HFFc6 (cell line): ENCODE measurements at regions not wholly inside any gene's neighbourhood (a gene's known extent, or its start where the extent isn't known, plus 50 kb on each side); places are given as distances from the start of the nearest gene placed in this dataset.

Experiments used
- DNase-seq: peaks from one replicate; pipeline ENCODE4 v3.0.0-alpha.2; 2018
- H3K27ac Mint-ChIP-seq: 2 replicates; pipeline ENCODE4 v1.8.0; 2020; ENCODE audit warnings: mild to moderate bottlenecking, mixed read lengths
- H3K27me3 Mint-ChIP-seq: 2 replicates; pipeline ENCODE4 v1.8.0; 2021; ENCODE audit warnings: mild to moderate bottlenecking, moderate library complexity, mixed read lengths; ENCODE audit not compliant: insufficient read depth
- H3K36me3 Mint-ChIP-seq: 2 replicates; pipeline ENCODE4 v1.8.0; 2021; ENCODE audit warnings: low read depth, mixed read lengths
- H3K4me1 Mint-ChIP-seq: 2 replicates; pipeline ENCODE4 v1.8.0; 2020; ENCODE audit warnings: low read depth, mixed read lengths
- H3K4me3 Mint-ChIP-seq: 2 replicates; pipeline ENCODE4 v1.8.0; 2020; ENCODE audit warnings: mild to moderate bottlenecking, moderate library complexity, mixed read lengths
- H3K9me3 Mint-ChIP-seq: 2 replicates; pipeline ENCODE4 v1.8.0; 2020; ENCODE audit warnings: mild to moderate bottlenecking, mixed read lengths
- TF ChIP-seq, protein P1 (sequence below): fragments of 200-600 bp; sonication (generic); IDR thresholded peaks from 2 replicates; pipeline ENCODE4 v1.5.0; 2021; ENCODE audit warnings: antibody characterized with exemption, mild to moderate bottlenecking

DNA sequence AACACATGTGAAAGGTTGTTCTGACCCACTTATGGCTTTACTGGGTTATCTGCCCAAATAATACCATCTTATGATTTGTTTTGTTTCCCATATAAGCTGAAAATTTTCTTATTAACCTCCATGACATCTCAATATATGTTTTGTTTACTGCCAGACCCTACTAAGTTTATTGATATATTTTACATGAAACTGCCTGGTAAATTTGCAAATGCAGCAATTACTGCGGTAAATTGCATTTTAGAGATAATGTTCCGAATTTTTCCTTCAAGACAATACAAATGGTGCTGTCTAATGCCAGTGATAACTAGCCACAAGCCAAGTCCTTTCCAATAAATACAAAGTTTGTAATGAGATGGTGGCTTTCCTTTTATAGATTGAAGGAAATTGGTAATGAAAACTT lies 275.9 kb downstream of the SAMD5 start:
- Mint-ChIP-seq H3K4me3 (no peak overlapping the region), H3K27ac (no peak overlapping the region), H3K27me3 (no peaks in the 10 kb centered on the region; the same call in 1 of the 2 replicates), H3K36me3 (no peaks in the 10 kb centered on the region), H3K9me3 (peaks cover 7% of the 10 kb centered on the region; the same call in 1 of the 2 replicates), H3K4me1 (no peaks in the 10 kb centered on the region)
- TF ChIP-seq, protein P1, sequence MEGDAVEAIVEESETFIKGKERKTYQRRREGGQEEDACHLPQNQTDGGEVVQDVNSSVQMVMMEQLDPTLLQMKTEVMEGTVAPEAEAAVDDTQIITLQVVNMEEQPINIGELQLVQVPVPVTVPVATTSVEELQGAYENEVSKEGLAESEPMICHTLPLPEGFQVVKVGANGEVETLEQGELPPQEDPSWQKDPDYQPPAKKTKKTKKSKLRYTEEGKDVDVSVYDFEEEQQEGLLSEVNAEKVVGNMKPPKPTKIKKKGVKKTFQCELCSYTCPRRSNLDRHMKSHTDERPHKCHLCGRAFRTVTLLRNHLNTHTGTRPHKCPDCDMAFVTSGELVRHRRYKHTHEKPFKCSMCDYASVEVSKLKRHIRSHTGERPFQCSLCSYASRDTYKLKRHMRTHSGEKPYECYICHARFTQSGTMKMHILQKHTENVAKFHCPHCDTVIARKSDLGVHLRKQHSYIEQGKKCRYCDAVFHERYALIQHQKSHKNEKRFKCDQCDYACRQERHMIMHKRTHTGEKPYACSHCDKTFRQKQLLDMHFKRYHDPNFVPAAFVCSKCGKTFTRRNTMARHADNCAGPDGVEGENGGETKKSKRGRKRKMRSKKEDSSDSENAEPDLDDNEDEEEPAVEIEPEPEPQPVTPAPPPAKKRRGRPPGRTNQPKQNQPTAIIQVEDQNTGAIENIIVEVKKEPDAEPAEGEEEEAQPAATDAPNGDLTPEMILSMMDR = no peak
- no peak for DNase-seq

DNA sequence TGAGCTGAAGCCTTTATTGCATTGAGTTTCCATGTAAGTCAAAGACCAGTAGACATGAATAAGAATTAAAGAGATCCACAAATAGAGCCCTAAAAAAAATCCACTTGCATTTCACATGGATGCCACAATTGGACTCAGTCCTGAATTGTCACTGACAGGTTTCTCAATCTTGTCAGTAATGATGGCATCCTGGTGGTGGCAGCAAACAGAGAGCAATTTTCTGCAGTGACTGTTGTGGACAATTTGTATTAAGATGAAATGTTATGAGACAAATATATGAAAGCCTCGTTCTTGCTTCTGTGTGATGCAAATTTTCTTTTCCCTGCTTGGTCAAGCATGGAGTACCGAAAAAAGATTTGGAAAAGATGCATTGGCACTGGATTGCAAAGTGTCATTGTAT lies 278.9 kb downstream of the SAMD5 start:
- Mint-ChIP-seq H3K4me1 (no peaks in the 10 kb centered on the region), H3K4me3 (no peak overlapping the region), H3K27ac (no peak overlapping the region), H3K27me3 (no peaks in the 10 kb centered on the region), H3K36me3 (no peaks in the 10 kb centered on the region; the same call in 1 of the 2 replicates), H3K9me3 (peaks cover 17% of the 10 kb centered on the region)
- DNase-seq = no peak
- TF ChIP-seq, protein P1 = no peak

DNA sequence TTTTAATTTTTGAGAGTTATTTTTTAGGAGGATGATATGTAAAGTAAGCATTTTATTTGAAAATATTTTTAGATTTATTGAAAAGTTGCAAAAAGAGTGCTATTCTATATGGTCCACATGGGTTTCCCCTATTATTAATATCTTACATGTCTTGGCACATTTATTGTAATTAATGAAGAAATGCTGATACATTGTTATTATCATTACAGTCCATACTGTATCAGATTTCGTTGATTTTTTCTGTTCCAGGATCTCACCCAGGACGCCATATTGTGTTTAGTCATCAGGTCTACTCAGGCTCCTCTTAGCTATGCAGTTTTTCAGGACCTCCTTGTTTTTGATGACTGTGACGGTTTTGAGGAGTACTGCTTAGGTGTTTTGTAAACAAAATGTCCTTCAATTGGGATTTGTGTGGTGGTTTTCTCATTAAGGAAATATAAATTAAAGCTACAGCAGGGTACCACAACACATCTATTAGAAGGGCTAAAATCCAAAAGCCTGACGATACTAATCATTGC lies 281.0 kb downstream of the SAMD5 start:
- H3K4me1 Mint-ChIP-seq = no peaks in the 10 kb centered on the region
- no peak overlapping the region for H3K27ac Mint-ChIP-seq
- no peak for DNase-seq
- TF ChIP-seq, protein P1 = no peak
- peaks cover 10% of the 10 kb centered on the region for H3K9me3 Mint-ChIP-seq
- H3K36me3 Mint-ChIP-seq = no peaks in the 10 kb centered on the region; the same call in 1 of the 2 replicates
- H3K27me3 Mint-ChIP-seq = no peaks in the 10 kb centered on the region
- H3K4me3 Mint-ChIP-seq = no peak overlapping the region

DNA sequence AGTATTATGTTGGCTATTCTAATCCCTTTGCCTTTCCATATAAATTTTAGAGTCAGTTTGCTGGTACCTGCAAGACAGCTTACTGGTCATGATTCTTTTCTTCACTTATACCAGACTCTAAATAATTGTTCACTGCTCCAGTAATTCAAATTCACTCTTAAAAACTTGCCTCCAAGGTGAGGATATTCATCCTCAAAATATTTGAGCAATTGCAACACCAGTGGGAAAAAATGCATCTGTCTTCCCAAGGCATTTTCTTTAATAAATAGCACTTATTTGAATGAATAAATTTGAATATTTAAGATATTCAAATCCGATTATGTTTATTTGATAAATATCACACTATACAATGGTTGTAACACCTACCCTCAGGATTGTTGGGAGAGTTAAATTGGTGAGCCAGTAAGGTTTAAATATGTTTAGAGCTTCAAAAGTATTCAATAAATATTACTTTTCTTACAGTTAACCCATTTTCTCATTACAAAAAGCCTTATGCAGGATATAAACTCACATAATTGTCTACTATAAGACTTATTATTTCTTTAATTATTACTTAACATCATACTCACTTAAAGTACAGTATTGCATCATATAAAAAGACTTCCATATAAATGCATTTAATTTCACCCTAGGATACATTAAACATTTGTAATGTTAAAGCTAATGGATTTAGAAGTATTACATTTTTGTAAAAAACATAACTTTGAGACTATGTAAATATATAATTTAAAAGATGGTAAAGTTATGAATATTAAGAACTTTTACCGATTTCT lies 285.6 kb downstream of the SAMD5 start:
- Mint-ChIP-seq H3K4me1 (no peaks in the 10 kb centered on the region), H3K36me3 (no peaks in the 10 kb centered on the region; the same call in 1 of the 2 replicates), H3K27me3 (no peaks in the 10 kb centered on the region), H3K9me3 (peaks cover 10% of the 10 kb centered on the region), H3K27ac (no peak overlapping the region), H3K4me3 (no peak overlapping the region)
- no peak for DNase-seq
- TF ChIP-seq, protein P1 = no peak

DNA sequence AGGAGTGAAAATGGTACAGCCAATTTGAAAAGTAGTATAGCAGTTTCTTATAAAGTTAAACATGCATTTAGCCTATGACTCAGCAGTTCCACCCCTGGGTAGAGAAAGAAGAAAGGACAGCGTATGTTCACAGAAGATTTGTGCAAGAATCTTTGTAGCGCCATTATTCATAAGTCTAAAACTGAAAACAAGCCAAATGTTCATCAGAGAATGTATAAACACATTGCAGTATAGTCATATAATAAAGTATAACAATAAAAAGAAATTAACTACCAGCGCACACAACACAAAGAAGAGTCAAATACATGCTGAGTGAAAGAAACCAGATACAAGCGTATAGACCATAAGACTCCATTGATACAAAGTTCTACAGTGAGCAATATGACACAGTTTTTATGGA lies 294.0 kb downstream of the SAMD5 start:
- TF ChIP-seq, protein P1 = no peak
- no peak overlapping the region for H3K27ac Mint-ChIP-seq
- H3K36me3 Mint-ChIP-seq = no peaks in the 10 kb centered on the region; the same call in 1 of the 2 replicates
- no peak for DNase-seq
- H3K27me3 Mint-ChIP-seq = no peaks in the 10 kb centered on the region; the same call in 1 of the 2 replicates
- H3K9me3 Mint-ChIP-seq = peaks cover 50% of the 10 kb centered on the region
- H3K4me3 Mint-ChIP-seq = no peak overlapping the region
- H3K4me1 Mint-ChIP-seq = no peaks in the 10 kb centered on the region
